H1 (cell line): ENCODE measurements at regions not wholly inside any gene's neighbourhood (a gene's known extent, or its start where the extent isn't known, plus 50 kb on each side); places are given as distances from the start of the nearest gene placed in this dataset.

Experiments
- CTCF ChIA-PET: fragments of 300-600 bp; sonication (Branson Sonifier 250); formaldehyde crosslinking; loops from one replicate; lab custom pipeline; 2021; ENCODE audit not compliant: partially characterized antibody; lab: Charles Lee
- POLR2A ChIA-PET: fragments of 300-600 bp; sonication (Branson Sonifier 250); formaldehyde crosslinking; loops from one replicate; lab custom pipeline; 2021; ENCODE audit warnings: inconsistent platforms; ENCODE audit not compliant: partially characterized antibody; lab: Charles Lee
- DNase-seq, 2 experiments: peaks; one replicate each; pipeline versions ENCODE4 v3.0.0 to v3.0.0-alpha.2; 2010 to 2022; ENCODE audit warnings: low spot score in 2 of 2, low read depth in 1 of 2, mixed read lengths in 1 of 2
- FAIRE-seq: peaks from 2 replicates; lab custom pipeline; 2011; peaks lifted over from hg19 to GRCh38; lab: Jason Lieb, UNC
- H2AFZ ChIP-seq: 2 replicates; pipeline ENCODE4 v1.8.1; 2012; ENCODE audit warnings: low read length, inconsistent platforms
- H2AK5ac ChIP-seq: 2 replicates; pipeline ENCODE4 v1.6.1; 2013; ENCODE audit warnings: low read depth, low read length
- H2BK120ac ChIP-seq: replicated peaks from 2 replicates; pipeline ENCODE3; 2013; ENCODE audit warnings: low read depth, low read length, inconsistent platforms
- H2BK12ac ChIP-seq: 2 replicates; pipeline ENCODE4 v1.6.1; 2013; ENCODE audit warnings: low read depth, low read length
- H2BK15ac ChIP-seq: 2 replicates; pipeline ENCODE4 v1.6.1; 2013; ENCODE audit warnings: low read length
- H2BK20ac ChIP-seq: 2 replicates; pipeline ENCODE4 v1.6.1; 2013; ENCODE audit warnings: low read length
- H2BK5ac ChIP-seq: 2 replicates; pipeline ENCODE4 v1.6.1; 2013; ENCODE audit warnings: low read depth, low read length
- H3K14ac ChIP-seq: 2 replicates; pipeline ENCODE4 v1.6.1; 2013; ENCODE audit warnings: inconsistent platforms; ENCODE audit not compliant: insufficient read length
- H3K18ac ChIP-seq: 2 replicates; pipeline ENCODE4 v1.6.1; 2013; ENCODE audit warnings: low read length; ENCODE audit errors: extremely low read depth
- H3K23ac ChIP-seq: 2 replicates; pipeline ENCODE4 v1.6.1; 2013; ENCODE audit warnings: inconsistent platforms; ENCODE audit not compliant: insufficient read length
- H3K23me2 ChIP-seq: 2 replicates; pipeline ENCODE4 v1.6.1; 2013; ENCODE audit warnings: low read depth, low read length
- H3K27ac ChIP-seq: 2 replicates; pipeline ENCODE4 v1.6.1; 2011; ENCODE audit warnings: low read depth, low read length, inconsistent platforms
- H3K27me3 ChIP-seq, 4 experiments: replicated peaks in 1 of 4; 1 replicate in 1 of 4; 2 replicates in 3 of 4; pipeline versions ENCODE4 v1.6.1 to v1.8.1; 2011 to 2013; ENCODE audit warnings: low read length in 3 of 4, mild to moderate bottlenecking in 3 of 4, inconsistent platforms in 2 of 4, mixed read lengths in 2 of 4, moderate library complexity in 1 of 4; ENCODE audit not compliant: control insufficient read depth in 3 of 4, insufficient read depth in 3 of 4; ENCODE audit errors: extremely low read depth in 1 of 4
- H3K36me3 ChIP-seq, 4 experiments: 2 replicates each; pipeline versions ENCODE4 v1.6.1 to v1.8.1; 2011 to 2013; ENCODE audit warnings: mild to moderate bottlenecking in 4 of 4, low read length in 3 of 4, moderate library complexity in 2 of 4, control low read depth in 1 of 4, inconsistent platforms in 1 of 4; ENCODE audit not compliant: insufficient read depth in 4 of 4, control insufficient read depth in 2 of 4
- H3K4ac ChIP-seq: replicated peaks from 2 replicates; pipeline ENCODE3; 2013; ENCODE audit warnings: low read length, low read depth, mixed read lengths, inconsistent platforms; ENCODE audit not compliant: insufficient read length
- H3K4me1 ChIP-seq, 4 experiments: replicated peaks in 1 of 4; 1 replicate in 1 of 4; 2 replicates in 3 of 4; pipeline versions ENCODE4 v1.6.1 to v1.8.1; 2011 to 2013; ENCODE audit warnings: low read length in 3 of 4, inconsistent platforms in 2 of 4, mixed read lengths in 1 of 4; ENCODE audit not compliant: insufficient read depth in 4 of 4, control insufficient read depth in 3 of 4
- H3K4me2 ChIP-seq, 2 experiments: 2 replicates each; pipeline versions ENCODE4 v1.6.1 to v1.8.1; 2011 to 2013; ENCODE audit warnings: low read depth in 2 of 2, low read length in 2 of 2, control low read depth in 1 of 2, inconsistent platforms in 1 of 2, mild to moderate bottlenecking in 1 of 2; ENCODE audit not compliant: insufficient read depth in 1 of 2
- H3K4me3 ChIP-seq, 4 experiments: fragments of 200-600, 300-600 bp in 1 of 4; sonication (generic), shearing (Covaris generic), sonication (Bioruptor Twin) in 1 of 4; 2 replicates each; pipeline versions ENCODE4 v1.5.1 to v1.8.1; 2011 to 2016; ENCODE audit warnings: low read length in 4 of 4, low read depth in 3 of 4, control low read depth in 2 of 4, inconsistent platforms in 2 of 4, mild to moderate bottlenecking in 2 of 4, mixed read lengths in 1 of 4, moderate library complexity in 1 of 4; ENCODE audit not compliant: insufficient read depth in 2 of 4; ENCODE audit errors: extremely low read depth in 1 of 4
- H3K56ac ChIP-seq: replicated peaks from 2 replicates; pipeline ENCODE3; 2013; ENCODE audit warnings: low read depth, mild to moderate bottlenecking, mixed read lengths, low read length, inconsistent platforms; ENCODE audit not compliant: insufficient read length
- H3K79me1 ChIP-seq: 2 replicates; pipeline ENCODE4 v1.6.1; 2013; ENCODE audit warnings: low read depth, low read length, control low read depth
- H3K79me2 ChIP-seq, 2 experiments: 2 replicates each; pipeline versions ENCODE4 v1.6.1 to v1.8.1; 2012 to 2013; ENCODE audit warnings: low read length in 2 of 2, mild to moderate bottlenecking in 2 of 2, inconsistent platforms in 1 of 2; ENCODE audit not compliant: insufficient read depth in 2 of 2, control insufficient read depth in 1 of 2
- H3K9ac ChIP-seq, 4 experiments: replicated peaks in 1 of 4; 1 replicate in 1 of 4; 2 replicates in 3 of 4; pipeline versions ENCODE4 v1.6.1 to v1.8.1; 2011 to 2013; ENCODE audit warnings: low read depth in 3 of 4, low read length in 3 of 4, control low read depth in 2 of 4, mild to moderate bottlenecking in 2 of 4, moderate library complexity in 2 of 4, inconsistent platforms in 1 of 4; ENCODE audit errors: extremely low read depth in 1 of 4
- H3K9me3 ChIP-seq, 2 experiments: 2 replicates each; pipeline versions ENCODE4 v1.6.1 to v1.8.1; 2012 to 2013; ENCODE audit warnings: mild to moderate bottlenecking in 2 of 2, moderate library complexity in 2 of 2, control low read depth in 1 of 2, inconsistent platforms in 1 of 2, low read depth in 1 of 2, low read length in 1 of 2, mixed read lengths in 1 of 2; ENCODE audit not compliant: insufficient read depth in 2 of 2
- H4K20me1 ChIP-seq, 2 experiments: replicated peaks in 1 of 2; 2 replicates each; pipeline versions ENCODE3 to v1.8.1; 2011 to 2013; ENCODE audit warnings: inconsistent platforms in 2 of 2, low read length in 2 of 2, mild to moderate bottlenecking in 1 of 2; ENCODE audit not compliant: insufficient read depth in 2 of 2, control insufficient read depth in 1 of 2
- H4K5ac ChIP-seq: 2 replicates; pipeline ENCODE4 v1.6.1; 2013; ENCODE audit warnings: low read length, low read depth, mixed read lengths, inconsistent platforms; ENCODE audit not compliant: insufficient read length
- H4K8ac ChIP-seq: 2 replicates; pipeline ENCODE4 v1.8.0; 2013; ENCODE audit warnings: mild to moderate bottlenecking, moderate library complexity, low read length, inconsistent platforms; ENCODE audit not compliant: insufficient read depth; ENCODE audit errors: extremely low read depth
- H4K91ac ChIP-seq: replicated peaks from 2 replicates; pipeline ENCODE3; 2013; ENCODE audit warnings: low read length, mixed read lengths, inconsistent platforms; ENCODE audit not compliant: insufficient read length
- CHD1 ChIP-seq: IDR thresholded peaks from 2 replicates; pipeline ENCODE4 v1.6.1; 2012; ENCODE audit warnings: low read depth, low read length, improper control_type of control experiment
- MAFK ChIP-seq: IDR thresholded peaks from 2 replicates; pipeline ENCODE4 v1.6.1; 2012; ENCODE audit warnings: low read depth, mild to moderate bottlenecking, improper control_type of control experiment, low read length
- SIN3A ChIP-seq, 2 experiments: IDR thresholded peaks in 1 of 2; conservative IDR thresholded peaks in 1 of 2; 2 replicates each; pipeline ENCODE4 v1.6.1; 2011 to 2012; ENCODE audit warnings: low read length in 2 of 2, improper control_type of control experiment in 1 of 2, low read depth in 1 of 2, mild to moderate bottlenecking in 1 of 2
- ZNF274 ChIP-seq: IDR thresholded peaks from 2 replicates; pipeline ENCODE4 v1.7.0; 2012; ENCODE audit warnings: low read length, borderline replicate concordance; ENCODE audit errors: extremely low read depth
- WGBS, 2 experiments: shearing (Covaris generic) in 1 of 2; methylation state at CpG; one replicate each; pipeline versions ENCODE4 v1.1.6 to v1.1.7; 2013 to 2015; ENCODE audit warnings: low lambda C conversion rate in 2 of 2, mixed read lengths in 2 of 2, inconsistent platforms in 1 of 2, low coverage in 1 of 2, missing lambda C conversion rate in 1 of 2; ENCODE audit not compliant: insufficient replicate concordance in 2 of 2, insufficient coverage in 1 of 2, insufficient read length in 1 of 2; ENCODE audit errors: extremely low coverage in 1 of 2, missing lambda C conversion rate in 1 of 2; 5-methylcytosine and 5-hydroxymethylcytosine counted together

- H3K4ac ChIP-seq, result no peak overlapping the region
- DNase-seq (no peak), FAIRE-seq (no peak)
- no peak overlapping the region for H2BK12ac ChIP-seq
- no peak overlapping the region for H3K9ac ChIP-seq
- H3K27ac ChIP-seq, result no peak overlapping the region
- H2BK15ac ChIP-seq, result no peak overlapping the region
- H2BK20ac ChIP-seq, result no peak overlapping the region
- no peak overlapping the region for H4K91ac ChIP-seq
- no peak overlapping the region for H3K4me2 ChIP-seq
- no peak overlapping the region for H4K8ac ChIP-seq
- H3K79me1 ChIP-seq, result peaks cover 2% of the 10 kb centered on the region; the same call in 1 of the 2 replicates
- ChIA-PET POLR2A (no interaction called here), CTCF (interaction anchor here (0.6 to 2.5 kb wide), 3 partner anchors 16 to 38 kb away, joined by 3 to 10 read pairs (median 4); no protein-coding TSS in a partner anchor)
- H2AFZ ChIP-seq, result no peak overlapping the region
- no peak overlapping the region for H3K23ac ChIP-seq
- H3K56ac ChIP-seq, result no peak overlapping the region
- no peak overlapping the region for H4K5ac ChIP-seq
- no peaks in the 10 kb centered on the region for H3K79me2 ChIP-seq
- H3K18ac ChIP-seq, result no peak overlapping the region
- no peak overlapping the region for H2BK5ac ChIP-seq
- H3K14ac ChIP-seq, result no peak overlapping the region
- H3K4me3 ChIP-seq, result no peak overlapping the region
- no peaks in the 10 kb centered on the region for H4K20me1 ChIP-seq
- no peaks in the 10 kb centered on the region; a peak in 1 of 4 replicates for H3K9me3 ChIP-seq
- WGBS, 2 experiments, result 87% methylated on average over 5 of the region's 5 CpGs; no CpG with 5 or more reads in 1 of the 2 experiments
- H3K4me1 ChIP-seq, result no peaks in the 10 kb centered on the region
- H3K23me2 ChIP-seq, result no peaks in the 10 kb centered on the region
- no peak overlapping the region for H2BK120ac ChIP-seq
- no peak overlapping the region for H2AK5ac ChIP-seq
- H3K36me3 ChIP-seq, result no peaks in the 10 kb centered on the region; a peak in 1 of 8 replicates
- H3K27me3 ChIP-seq, result no peaks in the 10 kb centered on the region
- no peak for TF ChIP-seq SIN3A (conservative IDR thresholded peaks at IDR 0.05 in 1 of 2, IDR thresholded peaks at IDR 0.05 in 1 of 2; ENCODE audit: low read depth in 1 of 2, low read length in 2 of 2)
- no peak for TF ChIP-seq CHD1
- TF ChIP-seq ZNF274, result no peak
- no peak for TF ChIP-seq MAFK
Measured at GRCh38 chr5:124957063-124957462, 210.6 kb upstream of the ZNF608 start.
